GM18508 (cell line): ENCODE measurements at regions not wholly inside any gene's neighbourhood (a gene's known extent, or its start where the extent isn't known, plus 50 kb on each side); places are given as distances from the start of the nearest gene placed in this dataset.
A peak's percentile ranks its signal among the peaks of the same experiment; 100 is the strongest.

Experiments used
- ATAC-seq: cut with Tn5 transposase; IDR thresholded peaks from one replicate; pipeline ENCODE4 v1.9.1; 2021; ENCODE audit warnings: moderate number of reproducible peaks; ENCODE audit not compliant: insufficient read depth, unreplicated experiment

DNA sequence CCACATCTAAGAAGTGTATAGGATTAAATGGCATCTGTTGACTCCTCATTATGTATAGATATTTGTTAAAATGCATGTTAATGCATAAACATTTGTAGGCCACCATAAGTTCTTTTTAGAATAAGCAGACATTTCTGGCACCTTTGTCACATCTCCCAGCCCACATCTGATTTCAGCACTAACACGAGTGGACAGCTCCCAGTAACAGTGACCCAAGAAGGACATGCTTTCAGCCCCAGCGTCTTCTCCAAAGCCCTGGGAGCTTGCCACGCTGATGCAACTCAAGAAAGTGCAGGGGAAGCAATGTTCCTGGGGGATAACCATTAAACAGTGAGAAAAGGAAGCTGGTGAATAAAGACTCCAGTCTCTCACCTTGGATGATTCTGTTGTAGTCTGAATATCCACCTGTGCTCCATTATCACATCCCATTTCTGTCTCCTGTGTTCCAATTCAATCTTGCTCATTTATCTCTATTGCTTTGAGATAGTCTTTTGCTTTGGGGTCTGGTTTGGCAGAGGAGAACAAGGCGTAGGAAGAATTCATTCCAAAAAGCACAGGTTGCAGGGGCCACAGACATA is 182.6 kb upstream of the THSD7B start:
- no peak for ATAC-seq

DNA sequence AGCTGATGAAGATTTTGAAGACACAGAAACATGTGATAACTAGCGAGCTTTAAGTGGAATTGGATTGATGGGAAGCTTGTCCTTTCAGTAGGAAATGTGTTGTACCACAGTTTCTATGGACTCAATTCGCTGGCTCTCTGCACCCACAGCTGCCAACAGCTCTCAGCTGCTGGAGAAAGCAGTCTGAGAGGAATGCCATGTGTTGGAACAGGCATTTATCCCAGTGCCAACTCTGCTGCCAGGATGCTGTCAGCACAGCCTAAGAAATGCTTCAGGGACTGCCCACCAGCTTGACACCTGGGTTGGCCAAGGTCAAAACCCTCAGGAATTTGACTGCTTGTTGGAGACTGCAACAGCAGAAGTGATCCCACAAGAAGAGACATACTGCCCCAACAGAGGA is 193.0 kb upstream of the THSD7B start:
- no peak for ATAC-seq

DNA sequence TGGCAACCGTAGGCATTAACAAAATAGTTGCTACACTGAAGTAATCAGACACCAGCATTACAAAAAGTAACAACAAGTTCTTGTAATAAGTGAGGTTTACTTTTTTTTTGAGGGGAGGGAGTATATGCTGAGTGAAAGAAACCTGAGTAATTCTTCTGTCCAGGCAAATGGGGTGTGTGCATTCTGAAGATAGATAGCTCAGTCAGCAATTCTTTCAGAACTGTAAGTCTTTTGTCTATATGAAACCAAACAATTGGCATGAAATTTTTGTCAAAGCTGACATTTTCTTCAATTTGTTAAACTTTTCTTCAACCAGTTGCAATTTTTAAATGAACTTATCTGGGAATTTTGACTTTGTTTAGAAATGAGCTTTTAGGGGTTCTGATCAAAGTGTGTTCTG is 208.1 kb upstream of the THSD7B start:
- no peak for ATAC-seq

DNA sequence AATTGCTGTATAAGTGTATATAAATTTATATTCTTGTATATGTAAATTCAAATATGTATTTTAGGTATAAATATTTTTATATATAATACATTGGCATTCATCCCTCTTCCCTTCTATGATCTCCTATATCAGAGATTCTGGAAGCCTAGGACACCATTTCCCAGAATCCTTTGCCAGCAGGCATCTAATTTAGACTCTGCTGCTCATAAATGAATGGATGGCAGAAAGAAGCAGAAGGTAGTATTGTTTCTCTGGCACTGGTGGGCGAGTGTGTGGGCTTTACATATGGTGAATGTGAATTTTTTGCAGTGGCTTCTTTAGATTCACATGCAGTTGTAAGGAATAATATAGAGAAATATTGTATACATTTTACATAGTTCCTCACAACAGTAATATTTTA is 215.2 kb upstream of the THSD7B start:
- ATAC-seq, result no peak

GRCh38 chr2:136539355-136539754 is 226.0 kb upstream of the THSD7B start:
- no peak for ATAC-seq

- ATAC-seq, result no peak
Observed at GRCh38 chr2:136538489-136538888, 226.9 kb upstream of the THSD7B start.

DNA sequence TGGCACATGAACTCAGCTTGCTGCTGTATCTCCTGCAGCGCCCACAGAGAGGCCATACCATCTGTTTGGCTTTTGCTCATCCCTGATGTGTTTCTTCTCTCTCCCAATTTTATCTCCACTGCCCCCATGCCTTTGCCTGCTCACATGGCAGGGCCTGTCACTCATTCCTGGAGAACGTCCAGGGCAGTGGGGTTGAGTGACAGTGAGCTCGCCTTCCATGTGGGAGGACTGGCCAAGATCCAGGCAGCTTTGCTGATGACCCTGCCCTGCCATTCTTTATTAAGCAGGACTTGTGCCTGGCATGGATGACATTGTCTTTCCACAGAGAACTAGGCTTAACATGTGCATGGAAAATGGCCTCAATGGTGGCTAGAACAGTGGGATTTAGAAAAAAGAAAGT is 230.5 kb upstream of the THSD7B start:
- no peak for ATAC-seq

GRCh38 chr2:136532171-136532570 is 233.2 kb upstream of the THSD7B start:
- no peak for ATAC-seq

DNA sequence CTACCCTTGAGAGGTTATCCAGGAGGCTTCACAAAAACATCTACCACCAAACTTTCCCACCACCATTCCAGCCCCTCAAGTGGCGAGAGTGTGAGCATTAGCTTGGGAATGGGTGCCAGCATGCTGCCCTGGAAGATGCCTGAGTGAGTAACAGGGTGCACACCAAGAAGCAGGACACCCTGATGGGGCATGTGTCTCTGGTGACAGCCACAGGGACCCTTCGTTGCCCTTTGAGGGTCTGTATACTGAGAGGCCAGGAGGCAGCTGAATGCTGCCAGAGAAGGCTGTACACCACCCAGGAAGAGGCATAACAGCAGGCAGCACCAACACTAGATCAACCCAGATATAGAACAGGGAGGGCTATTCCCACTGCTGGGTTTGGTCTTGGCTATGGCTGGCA is 233.6 kb upstream of the THSD7B start:
- no peak for ATAC-seq

DNA sequence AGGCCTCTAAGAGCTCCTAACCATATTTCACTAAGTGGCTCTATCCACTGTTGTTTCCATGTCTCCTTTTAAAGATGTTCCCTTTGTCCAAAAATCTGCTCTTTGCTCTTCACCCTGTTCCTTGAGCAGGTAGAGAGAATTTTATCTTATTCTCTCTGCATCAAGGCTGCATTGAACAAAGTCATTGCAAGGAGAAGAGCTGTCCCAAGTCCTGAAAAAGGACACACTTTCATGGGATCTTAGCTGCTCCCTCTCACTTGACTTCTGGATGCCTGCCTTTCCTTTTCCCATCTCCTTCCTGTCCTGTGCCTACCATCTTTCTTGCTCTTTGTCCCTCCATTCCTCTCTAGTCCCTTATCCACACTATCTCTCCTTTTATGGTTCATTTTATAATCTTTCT is 235.2 kb upstream of the THSD7B start:
- ATAC-seq, result no peak

- no peak for ATAC-seq
Observed at GRCh38 chr2:136527560-136527959, 237.8 kb upstream of the THSD7B start.

DNA sequence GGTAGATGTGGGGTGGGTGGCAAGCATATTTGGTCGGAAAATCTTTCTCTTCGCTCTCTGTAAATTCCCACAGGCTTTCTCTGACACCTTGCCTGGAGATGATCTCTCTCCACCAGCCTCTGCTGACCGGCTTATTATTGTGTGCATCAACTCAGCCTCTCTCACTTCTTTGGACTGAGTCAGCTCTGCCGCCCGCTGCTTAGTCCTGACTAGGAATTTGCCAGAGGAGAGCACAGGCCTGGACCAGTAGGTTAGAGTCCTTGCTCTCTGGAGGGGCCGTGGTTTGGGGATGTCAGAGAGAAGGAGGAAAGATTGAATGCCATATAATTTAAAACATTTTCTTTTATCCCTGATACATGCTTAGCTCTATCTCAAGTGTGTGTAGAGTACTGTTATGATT is 242.6 kb upstream of the THSD7B start:
- no peak for ATAC-seq

- ATAC-seq, result no peak
Observed at GRCh38 chr2:136517716-136518115, 247.6 kb upstream of the THSD7B start.

- ATAC-seq, result no peak
Observed at GRCh38 chr2:136510244-136510643, 255.1 kb upstream of the THSD7B start.

GRCh38 chr2:136505462-136505861 is 259.9 kb upstream of the THSD7B start:
- peak; percentile 52 for ATAC-seq

DNA sequence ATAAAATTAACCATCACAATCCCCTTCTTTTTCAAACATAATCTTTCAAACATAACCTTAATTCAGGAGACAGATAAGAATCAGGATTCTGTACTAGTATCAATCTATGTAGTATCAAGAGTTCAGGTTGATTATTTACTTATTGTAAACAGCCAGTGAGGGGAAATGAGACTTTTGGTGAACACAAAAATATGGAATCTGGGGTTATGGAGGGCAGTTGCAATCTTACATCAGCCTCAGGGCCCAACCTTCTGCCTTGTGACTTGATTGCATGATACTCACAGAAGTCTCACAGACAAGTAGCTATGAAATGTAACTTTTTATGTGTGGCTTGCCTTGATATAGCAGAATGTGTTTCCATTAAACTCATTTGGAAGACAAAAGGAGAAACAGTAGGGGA is 262.7 kb upstream of the THSD7B start:
- peak; percentile 46 for ATAC-seq

DNA sequence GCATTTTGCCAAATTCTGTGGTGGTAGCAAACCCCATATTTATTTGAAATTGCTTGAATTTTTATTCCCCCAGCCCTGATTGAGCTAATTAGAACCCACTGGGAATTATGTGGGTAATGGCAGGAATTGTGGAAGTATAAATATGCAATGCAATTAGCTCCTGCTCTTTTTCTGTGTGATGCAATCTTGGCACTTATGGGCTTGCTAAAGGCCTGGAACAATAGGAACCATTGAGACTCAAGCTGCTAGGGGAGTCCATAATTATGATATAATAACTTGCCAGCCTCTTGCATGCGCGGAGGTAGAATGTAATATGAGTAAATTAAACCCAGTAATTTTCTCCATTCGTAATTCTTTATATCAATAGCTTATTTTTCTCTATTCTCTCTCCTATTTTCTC is 267.6 kb upstream of the THSD7B start:
- no peak for ATAC-seq

GRCh38 chr2:136496966-136497365 is 268.4 kb upstream of the THSD7B start:
- ATAC-seq, result no peak

DNA sequence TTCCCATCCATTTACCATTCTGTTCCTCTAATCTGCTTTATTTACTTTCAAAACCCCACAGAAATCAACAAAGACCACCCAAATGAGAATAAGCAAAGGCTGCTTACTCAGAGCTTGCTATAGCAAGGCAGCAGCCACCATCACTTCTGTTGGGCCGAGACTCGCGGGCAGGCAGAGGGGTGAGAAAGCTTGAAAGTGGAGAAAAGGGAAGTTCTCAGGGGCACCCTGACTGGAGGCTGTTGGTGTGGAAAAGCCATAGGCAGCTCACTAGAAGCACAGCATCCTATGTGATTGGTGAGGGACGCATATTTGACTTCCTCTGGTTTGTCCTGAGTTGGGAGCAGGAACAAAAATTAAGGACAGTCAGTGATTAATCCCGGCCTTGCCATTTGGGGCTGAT is 269.7 kb upstream of the THSD7B start:
- ATAC-seq, result peak; percentile 82

DNA sequence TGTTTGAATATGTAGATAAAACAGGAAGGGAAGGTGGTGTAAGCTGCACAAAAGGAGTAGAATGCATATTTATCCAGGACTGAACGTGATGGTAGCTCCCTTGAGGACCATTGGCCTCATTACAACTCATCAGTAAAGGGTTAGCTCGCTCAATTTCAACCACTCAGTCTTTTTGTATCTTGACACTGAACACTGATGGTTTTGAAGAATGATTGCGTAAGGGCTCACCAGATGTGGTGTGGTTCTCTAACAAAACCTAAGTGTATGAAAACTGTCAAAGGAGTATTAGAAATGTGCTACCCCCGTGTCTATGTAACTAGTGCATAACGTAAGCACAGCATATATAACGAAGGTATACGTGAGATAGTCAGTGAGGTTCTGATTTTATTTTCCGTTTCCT is 272.4 kb upstream of the THSD7B start:
- no peak for ATAC-seq

DNA sequence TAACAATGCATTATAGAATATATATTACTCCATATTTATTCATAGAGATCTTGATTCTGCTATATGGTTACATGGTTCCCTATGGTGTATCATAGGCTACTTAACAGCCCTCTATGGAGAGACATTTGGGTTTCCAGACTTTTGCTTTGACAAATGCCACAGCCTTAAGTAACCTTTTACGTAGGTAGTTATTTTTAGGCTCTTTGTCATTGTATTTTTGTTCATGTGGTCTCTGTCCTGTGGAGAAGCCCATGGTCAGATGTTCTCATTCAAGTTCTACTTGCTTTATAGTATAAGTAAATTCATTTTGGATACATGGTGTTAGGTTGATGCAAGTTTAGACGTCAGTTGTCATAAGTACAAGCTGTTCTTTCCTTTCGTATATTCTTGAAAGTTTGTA is 275.2 kb upstream of the THSD7B start:
- ATAC-seq, result no peak

- no peak for ATAC-seq
Observed at GRCh38 chr2:136487421-136487820, 277.9 kb upstream of the THSD7B start.

DNA sequence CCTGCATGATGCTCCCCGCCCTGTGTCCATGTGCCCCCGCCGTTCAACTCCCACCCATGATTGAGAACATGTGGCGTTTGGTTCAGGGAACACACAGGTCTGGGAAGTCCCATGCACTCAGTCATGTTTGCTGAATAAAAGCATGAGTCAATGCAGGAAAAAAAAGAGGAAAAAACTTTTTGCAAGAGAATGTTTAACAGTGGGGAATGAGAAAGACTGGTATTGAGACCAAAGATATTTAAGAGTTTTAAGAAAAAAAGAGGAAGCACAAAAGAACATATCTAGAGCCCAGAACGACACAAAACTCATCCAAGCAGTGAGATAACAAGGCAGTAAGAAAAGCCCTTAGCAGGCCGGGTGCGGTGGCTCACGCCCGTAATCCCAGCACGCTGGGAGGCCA is 279.2 kb upstream of the THSD7B start:
- peak; percentile 68 for ATAC-seq
